ENCODE measurements at regions not wholly inside any gene's neighbourhood (a gene's known extent, or its start where the extent isn't known, plus 50 kb on each side); places are given as distances from the start of the nearest gene placed in this dataset.
"Not testable (repeated sequence)": the region's sequence is repeated elsewhere in the genome, so short reads cannot be mapped to it uniquely, and the experiment has no call there.

DNA sequence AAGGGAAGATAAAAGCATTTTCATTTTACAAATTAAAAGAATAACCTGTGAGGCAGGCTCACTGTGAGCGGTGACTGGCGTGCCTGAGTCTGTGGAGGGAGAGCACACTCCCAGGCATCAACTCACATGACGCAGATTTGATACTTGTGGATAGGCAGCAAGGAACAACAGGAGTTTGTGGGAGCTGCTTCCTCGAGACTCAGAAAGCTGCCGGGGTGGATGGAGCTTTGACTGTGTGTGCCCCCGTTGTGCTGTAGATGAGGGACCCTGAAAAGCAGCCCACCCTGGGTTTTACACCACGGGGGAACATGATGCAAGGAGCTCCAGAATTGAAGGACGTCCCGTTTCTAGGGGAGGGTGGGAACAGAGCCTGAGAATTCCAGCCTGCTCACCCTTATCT, 764.3 kb upstream of the TPTE start:
- H3K4me1 Mint-ChIP-seq (ENCODE audit: low read depth); H3K27ac Mint-ChIP-seq; DNase-seq (ENCODE audit: low spot score); H3K27me3 Mint-ChIP-seq (ENCODE audit: low read depth); H3K36me3 Mint-ChIP-seq (ENCODE audit: low read depth); H3K4me3 Mint-ChIP-seq; H3K9me3 Mint-ChIP-seq: not testable (repeated sequence)

GRCh38 chr21:9757572-9757971, 763.8 kb upstream of the TPTE start:
- not testable (repeated sequence) for DNase-seq (ENCODE audit: low spot score); H3K27me3 Mint-ChIP-seq (ENCODE audit: low read depth); H3K9me3 Mint-ChIP-seq; H3K36me3 Mint-ChIP-seq (ENCODE audit: low read depth); H3K4me3 Mint-ChIP-seq; H3K4me1 Mint-ChIP-seq (ENCODE audit: low read depth); H3K27ac Mint-ChIP-seq

GRCh38 chr21:9758141-9758540, 763.2 kb upstream of the TPTE start:
- Mint-ChIP-seq H3K4me3 (no peak overlapping the region), H3K36me3 (ENCODE audit: low read depth) (no peaks in the 10 kb centered on the region), H3K4me1 (ENCODE audit: low read depth) (no peaks in the 10 kb centered on the region), H3K27me3 (ENCODE audit: low read depth) (no peaks in the 10 kb centered on the region), H3K9me3 (peaks cover 7% of the 10 kb centered on the region), H3K27ac (no peak overlapping the region)
- no peak for DNase-seq (ENCODE audit: low spot score)

- H3K4me3 Mint-ChIP-seq, result no peak overlapping the region
- no peaks in the 10 kb centered on the region for H3K4me1 Mint-ChIP-seq (ENCODE audit: low read depth)
- no peaks in the 10 kb centered on the region for H3K36me3 Mint-ChIP-seq (ENCODE audit: low read depth)
- H3K9me3 Mint-ChIP-seq, result peaks cover 7% of the 10 kb centered on the region
- no peak overlapping the region for H3K27ac Mint-ChIP-seq
- no peak for DNase-seq (ENCODE audit: low spot score)
- no peaks in the 10 kb centered on the region for H3K27me3 Mint-ChIP-seq (ENCODE audit: low read depth)
Observed at GRCh38 chr21:9758888-9759287, 762.5 kb upstream of the TPTE start.

- no peak for DNase-seq (ENCODE audit: low spot score)
- Mint-ChIP-seq H3K4me1 (ENCODE audit: low read depth) (no peaks in the 10 kb centered on the region), H3K27me3 (ENCODE audit: low read depth) (no peaks in the 10 kb centered on the region), H3K4me3 (no peak overlapping the region), H3K27ac (no peak overlapping the region), H3K9me3 (peaks cover 7% of the 10 kb centered on the region), H3K36me3 (ENCODE audit: low read depth) (no peaks in the 10 kb centered on the region)
Observed at GRCh38 chr21:9759972-9760371, 761.4 kb upstream of the TPTE start.

GRCh38 chr21:9760398-9761074, 760.8 kb upstream of the TPTE start:
- no peak for DNase-seq (ENCODE audit: low spot score)
- Mint-ChIP-seq H3K4me1 (ENCODE audit: low read depth) (no peaks in the 10 kb centered on the region), H3K27ac (no peak overlapping the region), H3K9me3 (peaks cover 6% of the 10 kb centered on the region), H3K27me3 (ENCODE audit: low read depth) (no peaks in the 10 kb centered on the region), H3K36me3 (ENCODE audit: low read depth) (no peaks in the 10 kb centered on the region), H3K4me3 (no peak overlapping the region)

GRCh38 chr21:9763306-9763705, 758.1 kb upstream of the TPTE start:
- H3K9me3 Mint-ChIP-seq, result no peaks in the 10 kb centered on the region
- no peaks in the 10 kb centered on the region for H3K36me3 Mint-ChIP-seq (ENCODE audit: low read depth)
- no peak for DNase-seq (ENCODE audit: low spot score)
- no peak overlapping the region for H3K27ac Mint-ChIP-seq
- H3K27me3 Mint-ChIP-seq (ENCODE audit: low read depth), result no peaks in the 10 kb centered on the region
- H3K4me3 Mint-ChIP-seq, result no peak overlapping the region
- H3K4me1 Mint-ChIP-seq (ENCODE audit: low read depth), result no peaks in the 10 kb centered on the region

- DNase-seq (ENCODE audit: low spot score), result no peak
- Mint-ChIP-seq H3K36me3 (ENCODE audit: low read depth) (no peaks in the 10 kb centered on the region), H3K27me3 (ENCODE audit: low read depth) (no peaks in the 10 kb centered on the region), H3K9me3 (no peaks in the 10 kb centered on the region), H3K4me1 (ENCODE audit: low read depth) (no peaks in the 10 kb centered on the region), H3K27ac (no peak overlapping the region), H3K4me3 (no peak overlapping the region)
Observed at GRCh38 chr21:9763807-9764206, 757.6 kb upstream of the TPTE start.

GRCh38 chr21:9764294-9764693, 757.1 kb upstream of the TPTE start:
- DNase-seq (ENCODE audit: low spot score); H3K36me3 Mint-ChIP-seq (ENCODE audit: low read depth); H3K4me1 Mint-ChIP-seq (ENCODE audit: low read depth); H3K4me3 Mint-ChIP-seq; H3K27me3 Mint-ChIP-seq (ENCODE audit: low read depth); H3K9me3 Mint-ChIP-seq; H3K27ac Mint-ChIP-seq: not testable (repeated sequence)

DNA sequence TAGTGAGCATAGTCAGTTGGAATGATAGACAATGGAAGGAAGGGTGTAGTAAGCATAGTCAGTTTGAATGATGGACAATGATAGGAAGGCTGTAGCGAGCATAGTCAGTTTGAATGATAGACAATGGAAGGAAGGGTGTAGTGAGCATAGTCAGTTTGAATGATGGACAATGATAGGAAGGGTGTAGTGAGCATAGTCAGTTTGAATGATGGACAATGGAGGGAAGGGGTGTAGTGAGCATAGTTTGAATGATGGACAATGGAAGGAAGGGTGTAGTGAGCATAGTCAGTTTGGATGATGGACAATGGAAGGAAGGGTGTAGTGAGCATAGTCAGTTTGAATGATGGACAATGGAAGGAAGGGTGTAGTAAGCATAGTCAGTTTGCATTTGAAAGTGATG, 755.8 kb upstream of the TPTE start:
- DNase-seq (ENCODE audit: low spot score); H3K36me3 Mint-ChIP-seq (ENCODE audit: low read depth); H3K27me3 Mint-ChIP-seq (ENCODE audit: low read depth); H3K9me3 Mint-ChIP-seq; H3K4me1 Mint-ChIP-seq (ENCODE audit: low read depth); H3K4me3 Mint-ChIP-seq; H3K27ac Mint-ChIP-seq: not testable (repeated sequence)

- not testable (repeated sequence) for DNase-seq (ENCODE audit: low spot score); H3K27ac Mint-ChIP-seq; H3K27me3 Mint-ChIP-seq (ENCODE audit: low read depth); H3K36me3 Mint-ChIP-seq (ENCODE audit: low read depth); H3K4me1 Mint-ChIP-seq (ENCODE audit: low read depth); H3K4me3 Mint-ChIP-seq; H3K9me3 Mint-ChIP-seq
Observed at GRCh38 chr21:9766890-9767591, 754.3 kb upstream of the TPTE start.

- DNase-seq (ENCODE audit: low spot score), result no peak
- Mint-ChIP-seq H3K36me3 (ENCODE audit: low read depth) (no peaks in the 10 kb centered on the region), H3K4me3 (no peak overlapping the region), H3K27me3 (ENCODE audit: low read depth) (no peaks in the 10 kb centered on the region), H3K27ac (no peak overlapping the region), H3K9me3 (no peaks in the 10 kb centered on the region), H3K4me1 (ENCODE audit: low read depth) (no peaks in the 10 kb centered on the region)
Observed at GRCh38 chr21:9767592-9768375, 753.6 kb upstream of the TPTE start.

GRCh38 chr21:9768376-9769130, 752.8 kb upstream of the TPTE start:
- H3K4me1 Mint-ChIP-seq (ENCODE audit: low read depth); H3K27me3 Mint-ChIP-seq (ENCODE audit: low read depth); DNase-seq (ENCODE audit: low spot score); H3K36me3 Mint-ChIP-seq (ENCODE audit: low read depth); H3K4me3 Mint-ChIP-seq; H3K27ac Mint-ChIP-seq; H3K9me3 Mint-ChIP-seq: not testable (repeated sequence)

- H3K27me3 Mint-ChIP-seq (ENCODE audit: low read depth); H3K36me3 Mint-ChIP-seq (ENCODE audit: low read depth); H3K9me3 Mint-ChIP-seq; H3K27ac Mint-ChIP-seq; DNase-seq (ENCODE audit: low spot score); H3K4me1 Mint-ChIP-seq (ENCODE audit: low read depth); H3K4me3 Mint-ChIP-seq: not testable (repeated sequence)
Observed at GRCh38 chr21:9769131-9769498, 752.3 kb upstream of the TPTE start.
